CD4-positive, CD25-positive, alpha-beta regulatory T cell (primary cell): ENCODE measurements at regions not wholly inside any gene's neighbourhood (a gene's known extent, or its start where the extent isn't known, plus 50 kb on each side); places are given as distances from the start of the nearest gene placed in this dataset.

Experiments
- ATAC-seq, 2 donors: fragments of 150-1000 bp; cut with Tn5 transposase; one replicate each; pipeline ENCODE4 v1.10.0; 2021; ENCODE audit warnings: low read depth in 2 of 2, moderate number of reproducible peaks in 2 of 2, moderate library complexity in 1 of 2
- DNase-seq, 3 donors: peaks; one replicate each; pipeline versions ENCODE4 v3.0.0 to v3.0.0-alpha.2; 2012 to 2022; ENCODE audit warnings: mixed read lengths in 1 of 3
- H3K27ac ChIP-seq: one replicate; pipeline ENCODE4 v1.7.0; 2013; ENCODE audit warnings: mild to moderate bottlenecking, low read length; ENCODE audit not compliant: insufficient read depth, poor library complexity, severe bottlenecking
- H3K27me3 ChIP-seq: one replicate; pipeline ENCODE4 v1.7.0; 2013; ENCODE audit warnings: low read length; ENCODE audit not compliant: control insufficient read depth, insufficient read depth
- H3K36me3 ChIP-seq: one replicate; pipeline ENCODE4 v1.7.0; 2013; ENCODE audit warnings: mild to moderate bottlenecking, low read length, moderate library complexity; ENCODE audit not compliant: control insufficient read depth, insufficient read depth
- H3K4me1 ChIP-seq: 2 replicates; pipeline ENCODE4 v1.7.0; 2013; ENCODE audit warnings: mild to moderate bottlenecking, low read length; ENCODE audit not compliant: insufficient read depth, control insufficient read depth, poor library complexity, severe bottlenecking
- H3K4me3 ChIP-seq: one replicate; pipeline ENCODE4 v1.7.0; 2013; ENCODE audit warnings: low read depth, mild to moderate bottlenecking, low read length, moderate library complexity
- H3K9me3 ChIP-seq, 2 experiments: 1 replicate in 1 of 2; 2 replicates in 1 of 2; pipeline ENCODE4 v1.7.0; 2013; ENCODE audit warnings: low read length in 2 of 2, mild to moderate bottlenecking in 1 of 2, moderate library complexity in 1 of 2; ENCODE audit not compliant: control insufficient read depth in 2 of 2
- H3K27ac Mint-ChIP-seq, 3 donors: one replicate each; pipeline ENCODE4 v1.8.0; 2020 to 2022; ENCODE audit warnings: mild to moderate bottlenecking in 3 of 3, mixed read lengths in 3 of 3, moderate library complexity in 2 of 3
- H3K27me3 Mint-ChIP-seq: one replicate; pipeline ENCODE4 v1.8.0; 2022; ENCODE audit warnings: mild to moderate bottlenecking, mixed read lengths
- H3K36me3 Mint-ChIP-seq: one replicate; pipeline ENCODE4 v1.8.0; 2020; ENCODE audit warnings: mixed read lengths
- H3K4me1 Mint-ChIP-seq, 4 donors: one replicate each; pipeline ENCODE4 v1.8.0; 2020 to 2022; ENCODE audit warnings: mixed read lengths in 4 of 4, mild to moderate bottlenecking in 1 of 4
- H3K4me3 Mint-ChIP-seq, 4 donors: one replicate each; pipeline ENCODE4 v1.8.0; 2020 to 2022; ENCODE audit warnings: mild to moderate bottlenecking in 4 of 4, mixed read lengths in 4 of 4, moderate library complexity in 3 of 4
- H3K9me3 Mint-ChIP-seq, 7 donors: one replicate each; pipeline ENCODE4 v1.8.0; 2020 to 2022; ENCODE audit warnings: mixed read lengths in 7 of 7, mild to moderate bottlenecking in 3 of 7, moderate library complexity in 2 of 7

- H3K4me1 ChIP-seq = no peaks in the 10 kb centered on the region
- H3K27me3 Mint-ChIP-seq = no peaks in the 10 kb centered on the region
- H3K4me3 Mint-ChIP-seq = no peak overlapping the region
- no peak overlapping the region for H3K4me3 ChIP-seq
- H3K9me3 ChIP-seq = no peaks in the 10 kb centered on the region
- DNase-seq (no peak), ATAC-seq (no peak)
- H3K36me3 Mint-ChIP-seq = no peaks in the 10 kb centered on the region
- H3K27ac Mint-ChIP-seq = no peak overlapping the region
- peaks cover 0 to 11% (median 0%) of the 10 kb centered on the region in 4 donors for H3K4me1 Mint-ChIP-seq
- no peaks in the 10 kb centered on the region for H3K36me3 ChIP-seq
- H3K27me3 ChIP-seq = no peaks in the 10 kb centered on the region
- H3K9me3 Mint-ChIP-seq = no peaks in the 10 kb centered on the region
- no peak overlapping the region for H3K27ac ChIP-seq
Observed at GRCh38 chr12:94799136-94799535, 148.8 kb upstream of the TMCC3 start.

GRCh38 chr12:94798113-94798512 is 147.8 kb upstream of the TMCC3 start:
- Mint-ChIP-seq H3K36me3 (no peaks in the 10 kb centered on the region), H3K27me3 (no peaks in the 10 kb centered on the region), H3K27ac (no peak overlapping the region), H3K9me3 (no peaks in the 10 kb centered on the region), H3K4me1 (peaks cover 0 to 18% (median 2%) of the 10 kb centered on the region in 4 donors), H3K4me3 (no peak overlapping the region)
- Histone ChIP-seq H3K4me3 (no peak overlapping the region), H3K27ac (no peak overlapping the region), H3K36me3 (no peaks in the 10 kb centered on the region), H3K4me1 (no peaks in the 10 kb centered on the region), H3K27me3 (no peaks in the 10 kb centered on the region), H3K9me3 (no peaks in the 10 kb centered on the region)
- DNase-seq (no peak), ATAC-seq (no peak)

- H3K27me3 Mint-ChIP-seq = no peaks in the 10 kb centered on the region
- H3K36me3 ChIP-seq = no peaks in the 10 kb centered on the region
- ATAC-seq (no peak), DNase-seq (no peak)
- no peaks in the 10 kb centered on the region for H3K27me3 ChIP-seq
- H3K9me3 Mint-ChIP-seq = no peaks in the 10 kb centered on the region
- no peak overlapping the region for H3K4me3 Mint-ChIP-seq
- no peak overlapping the region for H3K27ac Mint-ChIP-seq
- no peak overlapping the region for H3K27ac ChIP-seq
- no peaks in the 10 kb centered on the region for H3K4me1 ChIP-seq
- peaks cover 0 to 26% (median 2%) of the 10 kb centered on the region in 4 donors for H3K4me1 Mint-ChIP-seq
- no peaks in the 10 kb centered on the region for H3K9me3 ChIP-seq
- no peaks in the 10 kb centered on the region for H3K36me3 Mint-ChIP-seq
- no peak overlapping the region for H3K4me3 ChIP-seq
Observed at GRCh38 chr12:94795520-94795919, 145.2 kb upstream of the TMCC3 start.

GRCh38 chr12:94795044-94795443 is 144.7 kb upstream of the TMCC3 start:
- H3K4me3 Mint-ChIP-seq = no peak overlapping the region
- ATAC-seq (no peak), DNase-seq (peak in 1 of 3 donors; percentile 49)
- H3K36me3 ChIP-seq = no peaks in the 10 kb centered on the region
- H3K4me1 ChIP-seq = no peaks in the 10 kb centered on the region
- H3K27me3 ChIP-seq = no peaks in the 10 kb centered on the region
- no peaks in the 10 kb centered on the region for H3K9me3 Mint-ChIP-seq
- H3K4me3 ChIP-seq = no peak overlapping the region
- no peaks in the 10 kb centered on the region for H3K27me3 Mint-ChIP-seq
- H3K36me3 Mint-ChIP-seq = no peaks in the 10 kb centered on the region
- no peak overlapping the region for H3K27ac ChIP-seq
- peaks cover 0 to 26% (median 2%) of the 10 kb centered on the region in 4 donors for H3K4me1 Mint-ChIP-seq
- no peak overlapping the region for H3K27ac Mint-ChIP-seq
- no peaks in the 10 kb centered on the region for H3K9me3 ChIP-seq

- no peak for ATAC-seq
- Histone ChIP-seq H3K4me3 (no peak overlapping the region), H3K4me1 (no peaks in the 10 kb centered on the region), H3K27ac (no peak overlapping the region), H3K9me3 (no peaks in the 10 kb centered on the region), H3K36me3 (no peaks in the 10 kb centered on the region), H3K27me3 (no peaks in the 10 kb centered on the region)
- Mint-ChIP-seq H3K27ac (peak overlapping the region; percentile 12 to 46 (median 37)), H3K4me3 (peak overlapping the region in 2 of 4 donors; percentile 33 to 61), H3K4me1 (peaks cover 0 to 26% (median 2%) of the 10 kb centered on the region in 4 donors), H3K9me3 (no peaks in the 10 kb centered on the region), H3K36me3 (no peaks in the 10 kb centered on the region), H3K27me3 (no peaks in the 10 kb centered on the region)
- DNase-seq = peak in 1 of 3 donors; percentile 58
Observed at GRCh38 chr12:94793191-94793595, 142.8 kb upstream of the TMCC3 start.

- Mint-ChIP-seq H3K4me3 (peak overlapping the region in 2 of 4 donors; percentile 33 to 38), H3K9me3 (no peaks in the 10 kb centered on the region), H3K27ac (peak overlapping the region in 1 of 3 donors; percentile 55), H3K27me3 (no peaks in the 10 kb centered on the region), H3K36me3 (no peaks in the 10 kb centered on the region), H3K4me1 (peaks cover 0 to 26% (median 2%) of the 10 kb centered on the region in 4 donors)
- ATAC-seq (no peak), DNase-seq (no peak)
- Histone ChIP-seq H3K36me3 (no peaks in the 10 kb centered on the region), H3K27me3 (no peaks in the 10 kb centered on the region), H3K4me3 (no peak overlapping the region), H3K9me3 (no peaks in the 10 kb centered on the region), H3K27ac (no peak overlapping the region), H3K4me1 (no peaks in the 10 kb centered on the region)
Observed at GRCh38 chr12:94792693-94793092, 142.3 kb upstream of the TMCC3 start.

- no peak overlapping the region for H3K4me3 Mint-ChIP-seq
- DNase-seq (no peak), ATAC-seq (no peak)
- H3K4me3 ChIP-seq = no peak overlapping the region
- H3K27me3 Mint-ChIP-seq = no peaks in the 10 kb centered on the region
- no peaks in the 10 kb centered on the region for H3K4me1 ChIP-seq
- H3K27ac Mint-ChIP-seq = no peak overlapping the region
- peaks cover 0 to 26% (median 2%) of the 10 kb centered on the region in 4 donors for H3K4me1 Mint-ChIP-seq
- no peaks in the 10 kb centered on the region for H3K9me3 Mint-ChIP-seq
- H3K27me3 ChIP-seq = no peaks in the 10 kb centered on the region
- H3K36me3 Mint-ChIP-seq = no peaks in the 10 kb centered on the region
- no peaks in the 10 kb centered on the region for H3K36me3 ChIP-seq
- no peak overlapping the region for H3K27ac ChIP-seq
- H3K9me3 ChIP-seq = no peaks in the 10 kb centered on the region
Observed at GRCh38 chr12:94791933-94792332, 141.6 kb upstream of the TMCC3 start.

- H3K9me3 Mint-ChIP-seq = no peaks in the 10 kb centered on the region
Observed at GRCh38 chr12:94790825-94791224, 140.5 kb upstream of the TMCC3 start.

More at GRCh38 chr12:94790825-94791224, 140.5 kb upstream of the TMCC3 start:
- DNase-seq (no peak), ATAC-seq (no peak)
- Mint-ChIP-seq H3K27me3 (no peaks in the 10 kb centered on the region), H3K4me3 (no peak overlapping the region), H3K4me1 (peaks cover 0 to 26% (median 2%) of the 10 kb centered on the region in 4 donors), H3K36me3 (no peaks in the 10 kb centered on the region), H3K27ac (no peak overlapping the region)
- no peak overlapping the region for H3K27ac ChIP-seq
- no peaks in the 10 kb centered on the region for H3K36me3 ChIP-seq
- no peak overlapping the region for H3K4me3 ChIP-seq
- no peaks in the 10 kb centered on the region for H3K27me3 ChIP-seq
- H3K9me3 ChIP-seq = no peaks in the 10 kb centered on the region
- H3K4me1 ChIP-seq = no peaks in the 10 kb centered on the region
